Activated T-helper 2 cell treated with anti-CD3 and anti-CD28 coated beads, Interferon-gamma antibody, Interleukin-2, Interleukin-4, amounts not matched to agents 10 μg/mL and 5 μg/mL and 100 μg/mL, durations not matched to agents 14 hours and 24 hours and 36 hours (primary cell): ENCODE measurements at regions not wholly inside any gene's neighbourhood (a gene's known extent, or its start where the extent isn't known, plus 50 kb on each side); places are given as distances from the start of the nearest gene placed in this dataset.

ENCODE experiments used
- DNase-seq: peaks from one replicate; pipeline ENCODE4 v3.0.0; 2021; ENCODE audit warnings: low spot score
- H3K27ac Mint-ChIP-seq: one replicate; pipeline ENCODE4 v1.8.0; 2021; ENCODE audit warnings: mixed read lengths
- H3K27me3 Mint-ChIP-seq: one replicate; pipeline ENCODE4 v1.8.0; 2021; ENCODE audit warnings: low read depth, mixed read lengths
- H3K36me3 Mint-ChIP-seq: one replicate; pipeline ENCODE4 v1.8.0; 2021; ENCODE audit warnings: low read depth, mixed read lengths
- H3K4me1 Mint-ChIP-seq: one replicate; pipeline ENCODE4 v1.8.0; 2021; ENCODE audit warnings: low read depth, mixed read lengths
- H3K4me3 Mint-ChIP-seq: one replicate; pipeline ENCODE4 v1.8.0; 2021; ENCODE audit warnings: low read depth, mild to moderate bottlenecking, moderate library complexity, mixed read lengths
- H3K9me3 Mint-ChIP-seq: one replicate; pipeline ENCODE4 v1.8.0; 2021; ENCODE audit warnings: mixed read lengths
- intact Hi-C: fragments of 100-400 bp; cut with micrococcal nuclease; formaldehyde crosslinking; loops from one replicate; pipeline ENCODE4 v1.15.1; 2023

DNA sequence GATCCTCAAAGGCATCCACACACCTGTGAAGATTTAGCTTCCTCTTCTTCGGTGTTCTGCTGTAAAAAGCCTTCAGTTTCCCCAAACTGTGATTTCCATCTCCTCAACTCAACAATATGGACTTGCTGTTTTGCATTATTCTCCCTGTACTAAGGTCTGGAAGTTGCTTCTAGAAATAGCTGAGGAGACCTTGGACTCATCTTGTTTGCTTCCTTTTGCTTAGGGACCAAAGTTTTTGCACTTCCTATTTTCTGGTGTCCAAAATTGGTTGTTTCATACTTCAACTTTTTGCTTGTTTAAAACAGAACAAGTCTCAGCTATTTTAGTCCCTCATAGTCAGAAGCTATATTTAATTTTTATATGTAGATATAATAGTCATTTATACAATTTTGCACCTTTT is 201.9 kb upstream of the COPS8 start:
- H3K4me1 Mint-ChIP-seq, result no peaks in the 10 kb centered on the region
- H3K27ac Mint-ChIP-seq, result no peak overlapping the region
- no peak overlapping the region for H3K4me3 Mint-ChIP-seq
- no peak for DNase-seq
- no peaks in the 10 kb centered on the region for H3K36me3 Mint-ChIP-seq
- H3K27me3 Mint-ChIP-seq, result peaks cover 12% of the 10 kb centered on the region
- H3K9me3 Mint-ChIP-seq, result no peaks in the 10 kb centered on the region
- intact Hi-C loops, result no loop called here

DNA sequence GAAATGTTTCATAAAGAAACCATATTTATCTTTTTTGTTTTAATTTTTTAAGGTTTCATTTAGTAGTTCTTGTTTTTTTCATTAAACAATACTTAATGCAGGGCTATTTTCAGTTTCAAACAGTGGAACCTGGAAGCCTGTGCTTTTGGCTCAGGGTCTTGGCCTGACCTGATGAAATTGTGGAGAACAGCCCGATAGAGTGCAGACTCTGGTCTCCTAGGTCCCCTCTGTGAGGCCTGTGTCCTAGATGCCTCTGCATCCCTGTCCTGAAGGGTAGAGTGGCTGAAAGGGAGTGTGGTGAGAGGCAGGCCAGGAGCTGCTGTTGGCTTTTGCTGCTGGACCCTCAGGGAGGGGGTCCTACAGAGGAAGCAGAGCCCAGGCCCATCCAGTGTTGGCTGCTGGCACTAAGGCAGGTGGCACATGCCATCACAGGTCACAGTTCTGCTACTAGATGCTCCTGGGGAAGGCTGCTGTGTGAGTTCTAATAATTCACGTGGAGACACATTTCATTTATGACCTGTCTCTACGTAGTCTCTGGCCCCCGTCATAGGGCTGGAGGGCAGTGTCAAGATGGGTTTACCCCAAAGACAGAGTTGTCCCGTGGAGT is 201.0 kb upstream of the COPS8 start:
- intact Hi-C loops, result no loop called here
- Mint-ChIP-seq H3K9me3 (no peaks in the 10 kb centered on the region), H3K27me3 (peaks cover 12% of the 10 kb centered on the region), H3K27ac (no peak overlapping the region), H3K4me3 (no peak overlapping the region), H3K4me1 (no peaks in the 10 kb centered on the region), H3K36me3 (no peaks in the 10 kb centered on the region)
- DNase-seq, result no peak

DNA sequence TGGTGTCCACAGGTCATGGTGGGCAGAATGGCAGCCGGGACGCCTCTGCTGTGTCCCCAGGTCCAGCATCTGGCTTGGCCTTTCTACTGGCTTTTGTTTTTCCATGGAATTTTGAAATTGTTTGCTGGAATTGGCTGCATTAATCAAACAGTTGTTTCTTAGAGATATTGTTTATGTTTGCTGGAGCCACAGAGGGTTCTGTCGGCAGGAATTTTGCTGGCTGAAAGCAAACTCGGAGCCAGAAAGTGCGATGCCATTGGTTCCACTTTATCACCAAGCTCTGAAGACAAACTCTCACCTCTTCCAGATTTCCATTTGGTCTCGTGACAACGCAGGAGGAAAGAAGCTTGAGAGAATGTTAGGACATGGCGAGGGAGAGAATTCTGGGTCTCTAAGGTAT is 199.2 kb upstream of the COPS8 start:
- intact Hi-C loops, result no loop called here
- H3K9me3 Mint-ChIP-seq, result no peaks in the 10 kb centered on the region
- H3K36me3 Mint-ChIP-seq, result no peaks in the 10 kb centered on the region
- H3K27ac Mint-ChIP-seq, result no peak overlapping the region
- H3K4me1 Mint-ChIP-seq, result no peaks in the 10 kb centered on the region
- no peak for DNase-seq
- H3K4me3 Mint-ChIP-seq, result no peak overlapping the region
- peaks cover 10% of the 10 kb centered on the region for H3K27me3 Mint-ChIP-seq

DNA sequence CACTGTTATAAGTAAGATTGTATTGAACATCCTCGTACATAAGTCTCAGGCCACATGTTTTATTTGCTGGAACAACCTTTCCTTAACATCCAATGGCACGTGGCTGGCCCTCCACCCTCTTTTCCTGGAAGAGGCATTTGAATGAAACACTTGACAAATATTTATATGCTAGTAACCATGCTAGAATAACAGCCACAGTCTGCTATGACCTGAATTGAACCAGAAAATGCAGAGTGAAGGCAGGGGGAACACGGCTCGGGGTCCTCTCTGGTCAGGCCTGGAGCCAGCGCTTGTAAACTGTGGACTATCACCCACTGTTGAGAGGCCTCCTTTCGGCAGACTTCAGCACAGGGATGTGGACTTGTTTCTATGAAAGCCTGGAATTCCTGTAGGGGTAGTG is 198.2 kb upstream of the COPS8 start:
- no peak overlapping the region for H3K27ac Mint-ChIP-seq
- H3K4me3 Mint-ChIP-seq, result no peak overlapping the region
- no peaks in the 10 kb centered on the region for H3K9me3 Mint-ChIP-seq
- no peaks in the 10 kb centered on the region for H3K36me3 Mint-ChIP-seq
- H3K4me1 Mint-ChIP-seq, result no peaks in the 10 kb centered on the region
- peaks cover 5% of the 10 kb centered on the region for H3K27me3 Mint-ChIP-seq
- intact Hi-C loops, result no loop called here
- DNase-seq, result no peak

DNA sequence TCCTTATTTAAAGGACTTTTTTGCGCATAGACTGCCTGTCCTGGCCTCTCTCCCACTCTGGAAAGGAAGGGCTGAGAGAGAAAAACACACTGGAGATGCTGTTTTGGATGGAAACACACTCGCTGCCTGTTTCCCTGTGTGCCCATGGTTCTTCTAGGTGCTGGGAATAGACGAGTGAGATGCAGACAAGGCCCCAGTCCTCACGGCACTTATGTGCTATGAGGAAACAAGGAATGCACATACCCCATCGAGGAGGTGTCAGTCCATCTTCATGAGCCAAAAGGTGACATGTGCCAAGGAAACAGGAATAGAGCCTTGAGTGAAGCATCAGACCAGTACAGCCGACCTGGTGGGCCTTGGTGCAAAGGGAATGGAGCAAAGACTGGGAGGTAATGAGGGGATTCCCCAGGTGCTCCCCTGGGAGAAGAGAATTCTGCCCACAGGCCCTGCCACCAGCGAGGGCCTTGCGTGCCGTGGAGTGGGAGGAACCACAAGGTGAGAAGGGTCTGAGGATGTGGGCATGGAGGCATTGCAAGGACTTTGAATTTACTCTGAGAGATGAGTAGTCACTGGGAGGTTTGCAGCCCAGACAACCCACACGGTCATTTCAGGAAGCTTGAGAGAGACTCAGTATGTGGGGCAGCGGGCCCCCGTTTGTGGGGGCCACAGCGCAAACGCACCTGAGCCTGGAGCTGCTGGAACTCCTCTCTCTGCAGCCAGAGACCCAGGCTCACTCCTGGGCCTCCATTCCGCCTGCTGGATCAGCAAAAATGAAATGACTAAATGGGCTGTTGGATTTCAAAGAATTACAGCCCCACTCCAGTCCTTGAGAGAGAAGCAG is 197.5 kb upstream of the COPS8 start:
- DNase-seq, result no peak
- H3K4me3 Mint-ChIP-seq, result no peak overlapping the region
- H3K9me3 Mint-ChIP-seq, result no peaks in the 10 kb centered on the region
- no peaks in the 10 kb centered on the region for H3K4me1 Mint-ChIP-seq
- H3K27me3 Mint-ChIP-seq, result peaks cover 3% of the 10 kb centered on the region
- H3K36me3 Mint-ChIP-seq, result no peaks in the 10 kb centered on the region
- H3K27ac Mint-ChIP-seq, result no peak overlapping the region
- intact Hi-C loops, result no loop called here

DNA sequence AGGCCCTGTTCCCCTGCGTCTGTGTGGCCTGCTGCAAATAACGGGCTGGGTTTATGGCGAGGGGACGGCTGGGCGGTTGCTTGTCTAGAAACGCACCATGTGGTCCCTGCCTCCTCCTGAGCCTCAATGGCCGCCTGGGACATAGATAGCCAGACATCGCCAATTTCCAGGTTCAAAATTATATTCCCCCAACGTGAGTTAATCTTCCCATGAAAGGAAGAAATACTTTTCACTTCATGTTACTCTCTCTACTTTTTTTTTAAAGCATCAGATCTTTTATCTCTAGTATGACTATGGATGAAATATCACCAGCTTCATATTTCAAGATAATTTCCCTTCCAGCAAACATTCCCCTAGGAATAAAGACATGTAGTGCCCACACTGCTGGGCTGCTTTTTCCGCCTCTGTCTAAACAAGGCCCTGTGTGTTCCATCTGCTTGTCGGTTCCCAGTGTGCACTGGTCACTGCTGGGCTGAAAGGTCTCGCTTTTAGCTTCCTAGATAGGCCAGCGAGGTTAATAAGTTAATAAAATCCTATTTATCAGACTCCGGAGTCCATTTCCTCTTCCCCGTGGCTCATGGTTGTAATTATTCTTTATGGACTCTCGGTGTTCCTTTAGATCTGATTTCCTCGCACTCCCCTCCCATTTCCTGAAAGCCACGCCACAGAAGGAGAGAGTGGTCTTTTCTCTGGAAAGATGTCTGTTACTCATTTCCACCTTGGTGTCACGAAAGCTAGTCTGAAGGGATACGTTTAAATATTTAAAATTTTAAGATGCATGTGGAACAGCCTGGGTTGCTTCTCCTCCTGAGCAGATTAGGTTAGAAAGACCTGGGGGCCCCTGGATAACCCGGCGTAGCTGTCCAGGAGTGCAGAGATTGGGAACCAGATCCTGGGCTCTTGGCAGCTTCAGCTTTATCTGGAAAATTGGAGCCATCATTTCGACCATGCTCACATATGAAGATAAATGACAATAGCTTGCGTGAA is 196.6 kb upstream of the COPS8 start:
- Mint-ChIP-seq H3K9me3 (no peaks in the 10 kb centered on the region), H3K27ac (no peak overlapping the region), H3K4me1 (no peaks in the 10 kb centered on the region), H3K4me3 (no peak overlapping the region), H3K36me3 (no peaks in the 10 kb centered on the region), H3K27me3 (peaks cover 3% of the 10 kb centered on the region)
- no peak for DNase-seq
- intact Hi-C loops, result no loop called here

DNA sequence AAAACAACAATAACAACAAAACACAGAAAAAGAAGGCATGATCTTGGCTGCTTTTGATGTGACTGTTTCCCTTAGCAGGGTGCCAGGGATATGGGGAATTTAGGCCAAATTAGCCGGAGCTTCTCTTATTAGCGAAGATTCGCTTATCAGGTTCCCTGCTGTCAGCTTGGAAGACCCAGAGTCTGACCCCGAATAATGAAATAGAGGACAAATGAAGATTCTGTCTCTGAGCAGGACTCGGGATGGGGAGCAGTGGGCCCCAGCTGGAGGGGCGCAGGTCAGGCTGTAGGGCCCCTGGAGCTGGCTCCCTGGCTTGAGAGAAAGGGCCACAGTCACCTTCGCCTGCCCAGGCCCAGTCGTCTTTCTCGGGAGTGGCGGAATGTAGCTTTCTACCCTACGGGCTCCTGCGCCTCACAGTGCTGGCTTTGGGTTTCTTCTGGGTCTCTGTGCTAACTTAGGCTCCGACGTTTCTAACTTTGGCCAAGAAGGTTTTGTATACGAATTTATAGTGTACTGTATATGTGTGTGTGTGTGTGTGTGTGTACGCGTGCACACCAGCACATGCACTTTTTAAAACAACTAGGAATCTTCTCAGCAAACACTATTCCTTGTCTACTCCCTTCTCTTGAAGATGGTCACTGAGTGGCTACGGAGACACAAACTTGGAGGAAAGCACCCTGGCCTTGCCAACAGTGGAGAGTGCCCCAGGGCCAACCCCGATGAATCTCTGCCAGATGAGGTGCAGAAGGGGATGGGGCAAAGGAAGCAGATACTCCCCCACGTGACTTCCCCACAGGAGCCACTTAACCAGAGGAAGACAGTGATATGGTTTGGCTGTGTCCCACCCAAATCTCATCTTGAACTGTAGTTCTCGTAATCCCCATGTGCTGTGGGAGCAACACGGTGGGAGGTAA is 195.6 kb upstream of the COPS8 start:
- no peak overlapping the region for H3K27ac Mint-ChIP-seq
- H3K4me1 Mint-ChIP-seq, result no peaks in the 10 kb centered on the region
- H3K27me3 Mint-ChIP-seq, result peaks cover 5% of the 10 kb centered on the region
- H3K36me3 Mint-ChIP-seq, result no peaks in the 10 kb centered on the region
- H3K4me3 Mint-ChIP-seq, result no peak overlapping the region
- intact Hi-C loops, result no loop called here
- no peak for DNase-seq
- no peaks in the 10 kb centered on the region for H3K9me3 Mint-ChIP-seq

DNA sequence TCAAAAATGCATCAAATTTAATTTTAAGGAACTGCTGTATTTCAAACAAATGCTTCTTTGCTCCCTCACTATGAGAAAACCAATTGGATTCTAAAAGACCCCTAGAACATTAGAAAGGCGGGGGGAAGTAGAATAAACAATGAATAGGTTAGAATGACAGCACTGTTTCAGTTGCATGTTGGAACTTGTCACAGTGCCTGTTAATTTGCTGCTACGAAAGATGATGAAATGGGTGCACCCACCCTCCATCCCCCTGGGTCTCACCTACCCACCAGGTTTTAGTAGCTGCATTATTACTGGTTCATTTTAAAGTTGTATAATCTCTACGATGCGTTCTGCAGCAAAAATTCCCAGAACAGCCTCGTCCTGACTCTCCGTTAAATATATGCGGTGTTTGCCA is 193.0 kb upstream of the COPS8 start:
- intact Hi-C loops, result no loop called here
- Mint-ChIP-seq H3K36me3 (no peaks in the 10 kb centered on the region), H3K27me3 (peaks cover 10% of the 10 kb centered on the region), H3K9me3 (no peaks in the 10 kb centered on the region), H3K4me3 (no peak overlapping the region), H3K4me1 (no peaks in the 10 kb centered on the region), H3K27ac (no peak overlapping the region)
- DNase-seq, result no peak

DNA sequence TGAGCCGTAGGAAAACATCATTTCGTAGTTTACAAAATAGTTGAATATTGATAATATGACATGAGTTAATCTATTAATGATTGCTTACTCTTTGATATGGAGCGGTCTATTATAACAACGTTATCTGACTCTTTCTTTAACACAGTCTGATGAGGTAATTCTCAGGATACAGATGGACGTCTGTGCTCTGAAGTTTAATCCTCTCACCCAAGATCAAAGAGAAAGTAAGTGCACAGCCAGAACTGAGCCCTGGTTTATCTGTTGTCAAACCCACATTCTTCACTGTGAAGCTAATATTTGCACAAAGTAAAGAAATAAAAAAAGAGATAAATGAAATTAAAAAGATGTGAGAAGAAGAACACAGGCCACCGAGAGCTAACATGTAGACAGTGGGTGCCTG is 190.9 kb upstream of the COPS8 start:
- Mint-ChIP-seq H3K4me3 (no peak overlapping the region), H3K4me1 (no peaks in the 10 kb centered on the region), H3K27ac (no peak overlapping the region), H3K36me3 (no peaks in the 10 kb centered on the region), H3K27me3 (peaks cover 10% of the 10 kb centered on the region), H3K9me3 (no peaks in the 10 kb centered on the region)
- DNase-seq, result no peak
- intact Hi-C loops, result no loop called here

DNA sequence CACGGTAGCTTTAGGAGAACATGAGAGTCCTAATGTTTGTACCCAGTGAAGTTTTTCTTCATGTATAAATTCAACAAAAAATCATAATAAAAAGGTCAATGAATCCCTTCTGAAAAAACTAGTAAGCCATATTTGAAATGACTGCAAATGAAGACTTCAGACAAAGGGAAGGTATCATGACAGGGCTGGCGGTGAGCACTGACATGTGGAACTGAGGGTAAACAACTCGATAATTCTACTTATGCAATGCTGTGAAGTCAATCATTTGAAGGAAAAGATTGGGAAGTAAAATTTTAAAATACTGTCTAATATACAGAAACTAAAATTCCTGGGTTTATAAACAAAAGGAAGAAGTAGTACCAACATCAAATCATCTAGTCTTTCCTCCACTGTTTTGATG is 190.2 kb upstream of the COPS8 start:
- no peaks in the 10 kb centered on the region for H3K9me3 Mint-ChIP-seq
- H3K27ac Mint-ChIP-seq, result no peak overlapping the region
- H3K27me3 Mint-ChIP-seq, result peaks cover 10% of the 10 kb centered on the region
- no peak overlapping the region for H3K4me3 Mint-ChIP-seq
- no peaks in the 10 kb centered on the region for H3K36me3 Mint-ChIP-seq
- no peak for DNase-seq
- no peaks in the 10 kb centered on the region for H3K4me1 Mint-ChIP-seq
- intact Hi-C loops, result no loop called here

DNA sequence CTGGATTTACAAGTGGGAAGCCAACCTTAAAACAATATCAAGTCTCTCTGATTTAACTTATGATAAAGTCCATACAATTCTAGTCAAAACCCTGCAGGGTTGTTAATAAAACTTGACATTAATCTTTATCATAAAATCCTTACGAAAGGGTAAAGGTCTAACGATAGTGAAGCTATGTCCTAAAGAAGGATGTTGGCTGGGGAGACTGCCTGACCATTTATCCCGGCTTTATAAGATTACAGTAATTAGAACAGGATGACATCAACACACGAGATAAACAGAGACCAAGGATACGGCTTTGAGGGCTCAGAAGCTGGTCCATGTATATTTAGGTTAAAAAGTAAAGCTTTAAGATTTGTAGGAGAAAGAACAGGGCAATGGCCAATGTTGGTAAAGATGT is 189.0 kb upstream of the COPS8 start:
- Mint-ChIP-seq H3K9me3 (no peaks in the 10 kb centered on the region), H3K4me3 (no peak overlapping the region), H3K36me3 (no peaks in the 10 kb centered on the region), H3K27me3 (peaks cover 8% of the 10 kb centered on the region), H3K27ac (no peak overlapping the region), H3K4me1 (no peaks in the 10 kb centered on the region)
- DNase-seq, result no peak
- intact Hi-C loops, result no loop called here

DNA sequence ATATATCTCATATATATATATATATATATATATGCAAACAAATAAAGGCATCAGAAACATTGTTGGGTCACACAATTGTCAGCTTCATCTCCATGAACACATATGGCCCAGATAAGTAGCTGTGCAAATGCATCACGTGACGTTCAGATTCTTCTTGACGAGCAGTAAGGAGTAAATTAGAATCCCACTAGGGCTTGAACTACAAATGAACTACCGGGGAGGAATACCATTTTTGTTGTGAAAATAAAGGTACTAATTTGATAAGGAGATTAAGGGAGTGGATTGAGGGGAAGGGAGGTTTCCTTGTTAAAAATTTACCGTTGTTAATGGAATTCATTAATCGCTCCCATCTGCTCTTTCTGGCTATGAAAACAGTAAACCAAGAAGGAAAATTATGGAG is 186.5 kb upstream of the COPS8 start:
- no peak for DNase-seq
- Mint-ChIP-seq H3K27ac (no peak overlapping the region), H3K4me1 (no peaks in the 10 kb centered on the region), H3K9me3 (no peaks in the 10 kb centered on the region), H3K4me3 (no peak overlapping the region), H3K36me3 (no peaks in the 10 kb centered on the region), H3K27me3 (peaks cover 8% of the 10 kb centered on the region)
- intact Hi-C loops, result no loop called here
